HEK293T (cell line): ENCODE measurements at regions not wholly inside any gene's neighbourhood (a gene's known extent, or its start where the extent isn't known, plus 50 kb on each side); places are given as distances from the start of the nearest gene placed in this dataset.

Experiments used
- ARNT ChIP-seq: fragments of 450-650 bp; IDR thresholded peaks from 2 replicates; pipeline ENCODE4 v1.6.1; 2017; ENCODE audit warnings: mild to moderate bottlenecking
- BHLHE40 ChIP-seq: fragments of 450-650 bp; IDR thresholded peaks from 2 replicates; pipeline ENCODE4 v1.6.1; 2016; ENCODE audit warnings: mild to moderate bottlenecking, moderate library complexity, borderline replicate concordance
- FOXA1 ChIP-seq: fragments of 450-650 bp; IDR thresholded peaks from 2 replicates; pipeline ENCODE4 v1.6.1; 2016; ENCODE audit warnings: mild to moderate bottlenecking
- FOXK2 ChIP-seq: fragments of 450-650 bp; IDR thresholded peaks from 2 replicates; pipeline ENCODE4 v1.6.1; 2016; ENCODE audit warnings: mild to moderate bottlenecking
- FOXM1 ChIP-seq: fragments of 450-650 bp; IDR thresholded peaks from 2 replicates; pipeline ENCODE4 v1.6.1; 2017; ENCODE audit warnings: mild to moderate bottlenecking, borderline replicate concordance
- HDGF ChIP-seq: fragments of 450-650 bp; IDR thresholded peaks from 2 replicates; pipeline ENCODE4 v1.6.1; 2017; ENCODE audit warnings: antibody characterized with exemption, borderline replicate concordance
- LEF1 ChIP-seq: fragments of 450-650 bp; IDR thresholded peaks from 2 replicates; pipeline ENCODE4 v1.6.1; 2017; ENCODE audit warnings: mild to moderate bottlenecking, borderline replicate concordance
- SP1 ChIP-seq: fragments of 450-650 bp; IDR thresholded peaks from 2 replicates; pipeline ENCODE4 v1.6.1; 2017
- SUZ12 ChIP-seq: fragments of 450-650 bp; IDR thresholded peaks from 2 replicates; pipeline ENCODE4 v1.6.1; 2016; ENCODE audit warnings: mild to moderate bottlenecking
- TARDBP ChIP-seq: fragments of 450-650 bp; IDR thresholded peaks from 2 replicates; pipeline ENCODE4 v1.6.1; 2016
- ZNF384 ChIP-seq: fragments of 450-650 bp; IDR thresholded peaks from 2 replicates; pipeline ENCODE4 v1.6.1; 2016

DNA sequence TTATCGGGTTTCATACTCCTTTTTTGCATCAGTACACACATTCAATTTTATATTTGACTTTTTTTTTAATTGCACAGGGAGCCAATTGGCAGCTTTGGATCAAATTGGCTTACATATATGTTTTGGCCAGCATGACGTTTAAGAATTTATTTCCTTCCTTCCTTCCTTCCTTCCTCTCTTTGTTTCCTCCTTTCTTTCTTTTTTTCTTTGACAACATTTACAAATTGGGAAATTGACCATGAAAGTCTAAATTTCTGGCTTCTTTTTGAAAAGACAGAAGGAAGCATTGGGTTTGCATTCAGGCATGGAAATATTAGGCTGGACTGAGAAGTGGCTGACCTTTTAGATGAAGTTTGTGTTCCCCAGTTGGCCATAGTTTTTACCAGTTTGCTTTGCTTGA, 103.4 kb upstream of the IGSF10 start:
- TF ChIP-seq ZNF384 (no peak), BHLHE40 (no peak), SP1 (no peak), TARDBP (no peak), ARNT (no peak), FOXK2 (no peak), FOXA1 (no peak), SUZ12 (no peak), FOXM1 (no peak), LEF1 (no peak), HDGF (no peak)
